GM19324 (cell line): ENCODE measurements at regions not wholly inside any gene's neighbourhood (a gene's known extent, or its start where the extent isn't known, plus 50 kb on each side); places are given as distances from the start of the nearest gene placed in this dataset.

Experiments used
- ATAC-seq: cut with Tn5 transposase; IDR thresholded peaks from one replicate; pipeline ENCODE4 v1.9.1; 2021; ENCODE audit warnings: mild to moderate bottlenecking, moderate library complexity; ENCODE audit not compliant: unreplicated experiment, low FRiP score

DNA sequence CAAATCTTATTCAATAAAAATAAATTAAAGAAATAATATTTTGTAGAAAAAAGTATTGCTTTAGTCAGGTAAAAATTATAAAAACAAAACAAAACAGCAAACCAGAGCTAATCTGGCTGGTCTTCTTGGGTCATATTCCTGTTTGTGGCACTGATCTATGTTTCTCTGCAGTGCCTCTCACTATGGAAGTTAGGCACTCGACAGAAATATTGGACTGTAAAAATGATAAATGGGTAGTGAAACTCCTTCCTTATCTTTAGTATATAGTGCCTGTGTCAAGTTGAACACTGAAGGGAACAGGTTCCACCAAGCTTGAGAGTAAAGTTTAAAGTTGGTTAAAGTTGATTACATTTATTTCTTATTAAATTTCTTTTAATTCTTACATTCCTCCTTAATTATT lies 1195.6 kb upstream of the GBE1 start:
- ATAC-seq = no peak

DNA sequence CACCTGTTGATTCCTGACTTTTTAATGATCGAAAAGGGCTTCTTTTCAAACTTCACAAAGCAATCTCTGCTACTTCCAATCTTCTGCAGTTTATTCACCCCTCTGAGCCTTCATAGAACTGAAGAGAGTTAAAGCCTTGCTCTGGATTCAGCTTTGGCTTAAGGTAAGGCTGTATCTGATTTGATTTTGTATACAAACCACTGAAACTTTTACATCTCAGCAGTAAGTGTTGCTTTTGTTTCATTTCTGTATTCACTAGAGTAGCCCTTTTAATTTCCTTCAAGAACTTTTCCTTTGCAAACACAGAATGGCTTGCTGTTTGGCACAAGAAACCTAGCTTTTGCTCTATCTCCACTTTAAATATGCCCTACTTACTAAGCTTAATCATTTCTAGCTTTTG lies 1193.0 kb upstream of the GBE1 start:
- ATAC-seq = no peak

DNA sequence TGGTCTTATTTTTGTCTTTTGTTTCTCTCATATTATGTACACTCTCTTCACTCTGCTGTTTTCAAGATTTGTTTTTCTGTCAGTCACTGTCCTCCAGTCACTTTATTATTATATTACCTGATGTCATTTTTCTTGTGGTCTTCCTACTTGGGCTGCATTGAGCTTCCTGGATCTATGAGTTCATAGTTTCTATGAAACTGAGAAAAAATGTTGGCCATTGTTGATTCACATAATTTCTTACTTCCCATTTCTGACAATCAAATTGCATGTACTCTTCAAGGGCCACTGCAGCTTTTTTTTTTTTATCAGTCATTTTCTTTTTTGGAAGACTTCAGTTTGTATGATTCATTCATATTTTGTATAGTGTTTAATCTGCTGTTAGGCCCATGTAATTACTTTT lies 1180.6 kb upstream of the GBE1 start:
- ATAC-seq = no peak

DNA sequence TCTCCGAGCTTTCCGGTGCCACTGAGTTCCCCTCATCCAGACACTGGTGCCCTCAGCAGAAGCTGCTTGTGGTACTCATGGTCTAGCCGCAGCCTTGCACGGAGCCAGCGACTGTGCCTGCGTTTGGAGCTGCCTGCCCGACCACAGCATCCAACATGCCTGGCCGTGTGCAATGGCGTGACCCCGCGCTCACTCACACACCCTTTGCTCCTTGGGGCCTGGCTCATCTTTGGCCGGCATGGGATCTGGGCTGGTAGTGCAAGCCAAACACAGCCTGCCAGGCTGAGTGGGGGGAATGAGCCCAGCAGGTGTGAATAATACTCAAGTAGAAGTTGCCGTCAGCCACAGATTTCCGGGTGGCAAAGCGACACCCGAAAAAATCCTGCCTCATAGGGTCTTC lies 1178.7 kb upstream of the GBE1 start:
- no peak for ATAC-seq

DNA sequence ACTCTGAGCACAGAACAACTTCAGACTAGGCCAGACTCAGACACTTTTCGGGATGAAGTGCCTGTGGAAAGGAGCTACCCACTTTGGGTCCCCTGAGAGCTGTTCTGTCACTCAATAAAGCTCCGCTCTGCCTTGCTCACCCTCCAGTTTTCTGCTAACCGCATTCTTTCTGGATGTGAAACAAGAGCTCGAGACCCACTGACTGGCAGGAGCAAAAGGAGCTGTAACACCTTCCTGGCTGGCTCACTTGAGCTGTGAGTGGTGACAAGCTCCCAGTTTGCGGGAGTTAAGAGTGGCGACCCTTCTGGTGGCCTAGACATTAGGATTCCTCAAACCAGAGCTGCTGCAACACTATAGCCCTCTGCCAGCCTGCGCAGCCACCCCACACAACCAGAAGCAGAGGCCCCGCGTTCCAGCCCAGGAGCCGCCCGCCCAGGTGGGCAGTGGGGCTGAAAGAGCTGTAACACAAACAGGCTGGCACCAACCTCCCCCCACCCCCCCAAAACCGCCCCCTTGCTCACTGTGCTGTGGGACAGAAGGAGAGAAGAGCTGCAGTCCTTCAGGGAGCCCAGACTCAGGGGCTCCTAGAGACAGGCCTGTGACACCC lies 1178.1 kb upstream of the GBE1 start:
- ATAC-seq = no peak

DNA sequence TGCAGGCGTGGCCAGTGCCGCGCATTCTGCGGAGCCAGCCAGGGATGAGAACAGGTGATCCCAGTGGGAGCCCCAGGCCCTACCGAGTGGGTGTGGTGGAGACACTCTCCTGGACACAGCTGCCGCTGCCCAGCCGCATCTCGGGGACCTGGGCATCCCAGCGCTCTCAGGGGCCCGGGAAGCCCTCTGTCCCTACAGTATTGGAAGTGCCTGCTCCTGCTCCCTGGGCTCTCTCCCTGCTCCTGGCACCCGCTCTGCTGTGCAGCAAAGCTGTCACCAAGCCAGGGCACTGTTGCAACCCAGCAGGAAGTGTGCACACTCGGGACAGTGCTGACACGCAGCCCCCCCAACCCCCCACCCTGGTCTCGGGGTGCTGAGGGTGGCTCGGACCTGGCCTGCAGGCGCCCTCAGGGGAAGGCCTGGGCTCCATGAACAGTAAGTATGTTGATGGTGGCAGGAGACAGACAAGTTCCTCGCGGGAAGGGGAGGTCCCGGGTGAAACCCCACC lies 1177.4 kb upstream of the GBE1 start:
- no peak for ATAC-seq

DNA sequence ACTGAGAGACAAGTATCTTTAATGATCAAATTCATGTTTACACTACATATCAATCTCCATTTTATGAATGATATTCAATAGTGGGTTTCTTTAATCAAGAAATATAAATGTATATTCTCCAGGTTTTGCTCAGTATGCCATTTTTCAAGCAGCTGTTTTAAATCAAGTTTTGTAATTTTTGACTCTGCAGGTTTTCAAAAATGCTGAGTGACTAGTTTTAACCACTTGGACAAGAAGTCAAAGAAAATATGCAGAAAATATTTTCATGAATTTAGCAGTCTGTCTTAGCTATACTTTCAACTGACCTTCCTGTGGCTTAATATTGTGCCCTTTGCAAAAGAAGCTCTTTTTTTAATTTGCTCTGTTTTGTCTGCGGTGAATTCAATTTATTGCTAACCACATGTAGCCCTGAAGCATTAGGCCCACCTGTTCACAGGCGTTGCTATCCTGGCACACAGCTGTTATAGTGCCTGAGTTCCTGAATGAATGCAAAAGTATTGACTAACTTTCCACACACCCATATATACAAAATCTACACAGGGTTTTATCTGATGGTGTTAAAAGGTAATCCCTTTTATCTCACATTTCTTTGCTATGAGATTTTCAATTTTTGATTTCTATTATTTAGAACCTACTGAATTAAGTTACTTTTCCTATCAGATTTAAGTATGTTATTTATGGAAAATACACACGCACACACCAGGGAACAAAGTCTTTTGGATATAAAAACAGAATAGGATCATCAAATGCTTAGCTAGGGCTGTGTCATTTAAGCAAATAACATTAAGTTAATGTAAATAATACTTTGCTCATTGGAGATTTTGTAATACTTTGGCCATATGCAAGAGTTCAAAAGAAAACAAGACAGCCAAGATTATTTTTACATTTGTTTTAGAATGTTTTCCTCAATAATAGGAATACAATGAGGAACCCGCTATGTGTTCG lies 1166.1 kb upstream of the GBE1 start:
- no peak for ATAC-seq

DNA sequence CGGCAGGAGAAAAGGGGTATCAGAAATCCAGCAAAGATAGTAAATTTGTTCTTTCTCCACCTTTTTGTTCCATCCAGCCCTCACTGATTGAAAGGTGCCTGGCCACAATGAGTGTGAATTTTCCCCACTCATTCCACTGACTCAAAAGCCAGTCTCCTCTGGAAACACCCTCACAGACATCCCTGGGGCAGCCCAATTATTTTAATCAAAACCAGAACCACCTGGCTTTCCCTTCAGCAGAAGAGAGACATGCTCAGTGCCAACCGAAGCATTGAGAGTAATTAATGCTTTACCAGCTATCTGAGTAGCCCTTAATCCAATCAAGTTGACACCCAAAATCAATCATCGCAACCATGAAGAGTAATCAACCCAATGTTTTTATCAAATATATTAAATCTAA lies 1129.6 kb upstream of the GBE1 start:
- ATAC-seq = no peak

DNA sequence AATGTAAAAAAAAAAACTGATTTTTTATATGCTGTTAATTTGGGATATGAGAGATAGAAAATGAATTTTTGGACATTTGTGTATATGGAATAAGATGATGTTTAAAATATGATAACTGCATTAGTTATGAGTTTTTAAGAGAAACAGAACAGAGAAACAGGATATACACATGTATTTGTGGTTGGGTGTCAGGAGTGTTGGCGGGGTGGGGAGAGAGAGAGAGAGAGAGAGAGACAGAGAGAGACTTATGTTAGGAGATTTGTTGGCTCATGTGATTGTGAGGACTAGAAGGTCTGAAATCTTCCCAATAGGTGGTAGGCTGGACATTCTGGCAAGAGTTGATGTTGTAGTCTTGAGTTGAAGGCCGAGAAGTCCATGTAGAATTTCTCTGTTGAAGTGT lies 1121.6 kb upstream of the GBE1 start:
- no peak for ATAC-seq

DNA sequence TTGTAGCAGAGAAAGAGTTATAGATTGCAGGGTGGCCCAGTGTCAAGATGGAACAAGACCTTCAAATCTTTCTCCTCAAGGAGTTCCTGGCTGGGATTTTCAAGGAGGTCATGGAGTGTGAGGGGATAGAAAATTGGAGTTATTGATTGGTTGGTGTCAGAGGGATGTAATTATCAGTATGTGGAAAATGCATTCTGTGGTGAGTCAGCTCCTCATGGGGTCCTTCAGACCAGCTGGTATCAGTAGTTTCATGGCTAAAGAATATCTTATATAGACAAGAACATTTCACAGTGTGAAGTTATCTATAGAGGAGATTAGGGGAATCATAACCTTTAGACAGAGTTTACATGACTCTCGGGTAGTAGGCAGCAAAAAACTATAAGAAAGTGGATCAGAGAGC lies 1114.0 kb upstream of the GBE1 start:
- no peak for ATAC-seq

DNA sequence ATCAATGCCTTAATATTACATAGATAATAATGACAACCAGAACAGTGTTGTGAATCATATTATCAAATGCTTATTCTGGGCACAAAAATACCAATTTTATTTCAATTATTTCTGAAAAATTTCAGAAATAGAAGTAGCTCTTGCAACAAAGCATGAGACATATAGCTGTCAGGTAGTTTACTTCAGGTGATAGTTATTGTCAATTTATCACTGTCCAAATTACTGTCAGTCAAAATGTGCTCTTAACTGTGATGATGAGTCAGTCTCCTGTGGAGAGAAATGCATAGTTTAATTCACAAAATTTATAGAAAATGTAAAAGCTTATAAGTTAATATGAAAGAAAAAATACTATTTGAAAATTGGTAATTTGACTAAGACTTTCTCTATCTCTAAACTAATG lies 1078.4 kb upstream of the GBE1 start:
- no peak for ATAC-seq

DNA sequence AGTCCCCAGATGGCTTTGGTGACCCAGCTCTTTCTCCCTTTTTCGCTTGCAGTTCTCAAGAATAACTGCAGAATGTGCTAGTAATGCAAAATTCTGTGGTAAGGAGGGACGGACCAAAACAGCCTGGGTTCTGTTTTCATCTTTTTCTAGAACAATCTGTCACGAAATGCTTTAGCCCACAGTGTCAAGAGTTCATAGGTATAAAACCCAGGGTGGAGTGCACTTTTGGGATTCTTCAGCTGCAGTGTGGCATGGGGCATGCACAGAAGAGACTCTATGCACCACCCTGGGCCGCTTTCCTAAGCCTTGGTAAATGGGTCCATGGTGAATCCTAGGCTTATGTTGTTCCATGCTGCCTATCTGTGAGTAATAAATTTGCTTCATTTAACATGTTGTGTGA lies 1072.7 kb upstream of the GBE1 start:
- ATAC-seq = no peak

DNA sequence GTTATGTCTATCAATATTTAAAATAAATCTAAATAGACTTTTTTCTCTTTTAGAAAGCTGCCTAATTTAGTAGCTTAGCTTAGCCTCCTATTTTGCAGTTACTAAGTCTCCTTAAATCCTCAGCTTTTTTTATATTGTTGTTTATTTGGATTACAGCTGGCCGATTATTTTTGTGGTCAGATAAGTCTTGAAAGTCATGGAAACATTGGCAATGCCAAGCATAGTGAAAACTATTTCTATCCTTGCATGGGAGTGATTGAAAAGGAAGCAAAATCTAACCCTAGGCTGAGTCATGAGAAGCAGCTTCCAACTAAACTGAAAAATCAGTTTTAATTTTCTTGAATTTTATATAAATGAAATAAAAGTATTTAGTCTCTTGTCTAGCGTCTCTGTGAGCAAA lies 1063.0 kb upstream of the GBE1 start:
- no peak for ATAC-seq

DNA sequence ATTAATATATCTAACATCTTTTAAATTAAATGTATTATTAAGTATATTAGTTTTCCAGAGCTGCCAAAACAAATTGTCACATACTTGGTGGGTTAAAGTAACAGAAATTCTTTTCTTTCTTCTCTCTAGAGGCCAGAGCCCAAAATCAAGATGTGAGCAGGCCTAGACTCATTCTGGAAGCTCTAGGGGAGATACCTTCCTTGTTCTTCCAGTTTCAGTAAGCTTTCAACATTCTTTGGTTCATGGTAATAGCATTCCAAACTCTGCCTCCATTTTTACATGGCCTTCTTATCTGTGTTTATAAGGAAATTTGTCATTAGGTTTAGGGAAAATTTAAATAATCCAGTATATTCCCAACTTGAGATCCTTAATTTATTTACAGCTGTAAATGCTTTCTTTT lies 1054.6 kb upstream of the GBE1 start:
- ATAC-seq = no peak

DNA sequence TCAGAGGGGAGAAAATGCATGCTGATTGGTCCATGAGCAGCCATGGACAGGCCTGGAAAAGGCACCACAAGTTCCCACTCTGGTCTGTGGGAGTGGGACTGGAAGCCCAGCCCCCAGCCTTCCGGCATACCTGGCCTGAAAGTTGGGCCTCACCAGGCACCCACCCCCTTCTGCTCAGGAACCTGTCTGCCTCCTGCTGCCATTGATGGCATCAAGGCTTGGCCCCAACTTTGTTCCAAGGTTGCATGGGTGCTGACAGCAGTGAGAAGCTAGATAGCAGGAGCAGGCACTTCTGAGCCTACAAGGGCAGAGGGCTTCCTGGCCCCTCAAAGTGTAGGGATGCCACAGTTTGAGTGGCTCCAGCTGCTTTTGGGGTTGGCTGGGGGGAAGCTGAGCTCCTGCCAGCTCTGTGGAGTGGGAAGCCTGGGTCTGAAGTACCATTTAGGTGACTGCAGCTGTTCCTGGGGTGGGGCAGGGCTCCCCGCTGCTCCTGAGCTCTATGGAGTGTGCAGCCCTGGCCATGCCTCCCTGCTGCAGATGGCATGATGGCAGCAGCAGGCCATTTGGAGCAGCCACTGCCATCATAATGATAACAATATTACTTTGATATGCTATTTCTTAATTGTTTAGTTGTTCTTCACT lies 1054.1 kb upstream of the GBE1 start:
- ATAC-seq = no peak

DNA sequence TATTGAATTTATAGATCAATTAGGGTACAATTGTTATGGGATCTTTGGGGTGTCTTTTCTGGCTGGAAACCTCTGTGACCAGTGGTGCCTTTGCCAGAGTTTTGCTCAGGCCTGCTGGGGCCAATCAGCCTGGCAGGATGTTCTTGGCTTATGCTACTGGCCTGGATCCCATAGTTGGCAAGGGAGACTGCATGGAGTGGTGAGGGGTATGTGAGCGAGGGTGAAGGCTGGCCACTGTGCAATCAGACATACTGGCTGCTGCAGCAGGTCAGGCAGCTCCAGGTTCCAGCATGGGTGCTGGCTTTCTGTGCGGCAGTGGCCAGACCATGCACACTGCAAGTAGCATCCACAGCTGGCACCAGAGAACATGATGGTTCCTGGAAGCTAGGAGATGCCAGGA lies 1053.2 kb upstream of the GBE1 start:
- ATAC-seq = no peak

DNA sequence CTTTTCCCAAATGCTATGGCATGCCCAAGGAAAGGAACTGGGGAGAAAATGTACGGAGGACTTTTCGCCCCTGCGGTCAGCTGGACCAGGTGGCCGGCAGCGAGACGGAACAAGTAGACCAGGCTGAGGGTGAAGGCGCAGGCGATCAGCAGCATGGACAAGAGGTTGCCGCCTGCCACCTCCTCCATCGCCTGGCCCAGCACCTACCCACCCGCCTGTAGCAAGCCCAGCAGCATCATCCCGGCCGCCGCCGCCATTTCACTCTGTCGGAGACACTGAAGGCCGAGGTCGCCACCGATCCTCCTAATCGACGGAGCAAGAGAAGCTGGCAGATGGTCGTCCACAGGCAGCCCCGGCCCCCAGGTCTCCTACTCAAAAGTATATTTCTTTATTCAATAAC lies 1046.3 kb upstream of the GBE1 start:
- ATAC-seq = no peak

DNA sequence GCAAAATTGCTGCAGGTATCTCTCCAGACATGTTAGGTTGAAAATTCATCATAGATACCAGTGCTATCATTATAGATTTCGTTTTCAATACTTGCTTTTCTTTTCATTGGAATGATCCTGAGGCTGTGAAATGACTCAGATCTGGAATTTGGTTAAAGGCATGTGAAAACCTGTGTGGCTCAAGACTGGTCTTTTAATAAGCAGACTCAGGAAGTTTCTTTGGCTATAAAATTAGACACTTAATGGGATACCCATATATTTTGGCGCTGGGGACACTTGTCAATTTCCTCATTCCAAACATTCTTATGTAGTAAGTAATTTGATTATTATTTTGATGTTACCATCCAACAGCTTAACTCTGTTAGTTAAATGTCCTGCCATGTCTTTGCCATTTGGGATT lies 1041.1 kb upstream of the GBE1 start:
- ATAC-seq = no peak

DNA sequence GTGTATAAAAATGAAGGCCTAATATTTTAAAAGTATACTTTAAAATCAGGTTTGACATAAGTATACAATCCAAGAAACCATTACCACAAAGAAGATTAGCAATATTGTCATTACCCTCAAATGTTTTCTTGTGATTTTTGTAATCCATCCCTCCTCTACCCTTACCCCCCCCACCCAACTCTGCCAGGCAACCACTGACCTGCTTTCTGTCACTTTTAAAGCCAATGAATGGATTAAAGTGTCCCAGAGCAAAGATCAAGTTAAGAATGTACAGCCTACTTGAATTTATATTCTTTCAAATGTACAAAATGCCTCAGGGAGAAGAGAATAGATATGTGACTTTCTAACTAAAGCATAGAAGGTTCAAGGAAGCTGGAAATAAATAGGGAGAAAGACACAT lies 1038.8 kb upstream of the GBE1 start:
- no peak for ATAC-seq

DNA sequence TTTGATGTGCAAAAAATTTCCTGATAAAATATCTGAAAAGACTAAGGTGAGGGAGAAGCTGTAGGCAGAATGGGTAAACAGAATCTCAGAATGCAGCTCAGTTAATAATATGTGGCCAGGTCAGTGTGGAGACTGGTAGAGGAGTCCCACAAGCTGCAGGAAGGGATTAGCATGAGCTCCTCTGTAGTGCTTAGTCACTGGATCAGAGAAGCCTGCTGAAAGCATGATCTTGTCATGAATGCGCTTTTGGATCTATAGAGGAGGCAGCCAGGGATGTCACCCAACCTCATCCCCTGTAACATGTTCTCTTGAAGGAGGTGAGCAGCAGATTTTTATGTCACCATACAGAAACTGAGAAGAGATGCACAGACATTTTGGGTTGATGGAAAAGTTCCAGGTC lies 1035.3 kb upstream of the GBE1 start:
- ATAC-seq = no peak

DNA sequence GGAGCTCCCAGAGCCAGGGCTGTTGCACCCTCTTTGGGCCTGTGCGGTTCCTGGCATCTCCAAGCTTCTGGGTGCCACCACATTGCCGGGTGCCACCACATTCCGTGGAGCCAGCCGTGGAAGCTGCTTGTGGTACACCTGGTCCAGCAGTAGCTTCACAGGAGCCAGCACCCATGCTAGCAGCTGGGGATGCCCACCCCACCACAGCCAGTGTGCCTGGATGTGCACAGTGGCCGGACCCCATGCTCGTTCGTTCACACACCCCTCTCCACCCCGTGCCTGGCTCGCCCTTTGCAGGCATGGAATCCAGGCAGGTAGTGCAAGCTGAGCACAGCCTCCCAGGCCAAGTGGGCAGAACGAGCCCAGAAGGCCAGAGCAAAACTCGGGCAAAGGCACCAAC lies 1029.8 kb upstream of the GBE1 start:
- ATAC-seq = no peak
